Stimulated activated naive B cell treated with anti-CD40 and anti-IgM and Interleukin-4, amounts not matched to agents 10 μg/mL and 1 μg/mL and 100 μg/mL, for 72 hours (primary cell): ENCODE measurements at regions not wholly inside any gene's neighbourhood (a gene's known extent, or its start where the extent isn't known, plus 50 kb on each side); places are given as distances from the start of the nearest gene placed in this dataset.
"Not testable (repeated sequence)": the region's sequence is repeated elsewhere in the genome, so short reads cannot be mapped to it uniquely, and the experiment has no call there.

ENCODE experiments used
- ATAC-seq, 2 donors: fragments of 150-1000 bp; cut with Tn5 transposase; replicated peaks; 2 replicates each; pipeline ENCODE4 v1.10.0; 2021; ENCODE audit warnings: moderate library complexity in 1 of 2
- DNase-seq: peaks from one replicate; pipeline ENCODE4 v3.0.0; 2021
- H3K27ac Mint-ChIP-seq: one replicate; pipeline ENCODE4 v1.8.0; 2022; ENCODE audit warnings: mild to moderate bottlenecking, mixed read lengths
- H3K27me3 Mint-ChIP-seq, 2 donors: one replicate each; pipeline ENCODE4 v1.8.0; 2022; ENCODE audit warnings: mixed read lengths in 2 of 2
- H3K36me3 Mint-ChIP-seq, 2 donors: one replicate each; pipeline ENCODE4 v1.8.0; 2022; ENCODE audit warnings: mixed read lengths in 2 of 2, mild to moderate bottlenecking in 1 of 2
- H3K4me1 Mint-ChIP-seq, 2 donors: one replicate each; pipeline ENCODE4 v1.8.0; 2022; ENCODE audit warnings: mixed read lengths in 2 of 2, mild to moderate bottlenecking in 1 of 2
- H3K4me3 Mint-ChIP-seq, 2 donors: one replicate each; pipeline ENCODE4 v1.8.0; 2022; ENCODE audit warnings: mild to moderate bottlenecking in 2 of 2, mixed read lengths in 2 of 2, moderate library complexity in 1 of 2
- H3K9me3 Mint-ChIP-seq, 2 donors: one replicate each; pipeline ENCODE4 v1.8.0; 2022; ENCODE audit warnings: mixed read lengths in 2 of 2, mild to moderate bottlenecking in 1 of 2

- DNase-seq, result no peak
- Mint-ChIP-seq H3K4me1 (peaks cover 36 to 61% of the 10 kb centered on the region in 2 donors), H3K36me3 (no peaks in the 10 kb centered on the region), H3K9me3 (no peaks in the 10 kb centered on the region), H3K27ac (no peak overlapping the region), H3K27me3 (no peaks in the 10 kb centered on the region), H3K4me3 (no peak overlapping the region)
- no peak for ATAC-seq
Measured at GRCh38 chr10:11691319-11691755, 50.8 kb upstream of the ECHDC3 start.

- H3K36me3 Mint-ChIP-seq, result no peaks in the 10 kb centered on the region
- ATAC-seq, result no peak
- peaks cover 34 to 61% of the 10 kb centered on the region in 2 donors for H3K4me1 Mint-ChIP-seq
- no peak overlapping the region for H3K27ac Mint-ChIP-seq
- no peak overlapping the region for H3K4me3 Mint-ChIP-seq
- no peaks in the 10 kb centered on the region for H3K27me3 Mint-ChIP-seq
- no peak for DNase-seq
- H3K9me3 Mint-ChIP-seq, result no peaks in the 10 kb centered on the region
Measured at GRCh38 chr10:11689945-11690736, 52.0 kb upstream of the ECHDC3 start.

- H3K4me3 Mint-ChIP-seq, result not testable (repeated sequence)
Measured at GRCh38 chr10:11688448-11688795, 53.8 kb upstream of the ECHDC3 start.

GRCh38 chr10:11687779-11688447, 54.3 kb upstream of the ECHDC3 start:
- Mint-ChIP-seq H3K27me3 (no peaks in the 10 kb centered on the region), H3K4me3 (no peak overlapping the region), H3K36me3 (no peaks in the 10 kb centered on the region), H3K9me3 (no peaks in the 10 kb centered on the region), H3K27ac (peak overlapping the region; percentile 42), H3K4me1 (peaks cover 52 to 76% of the 10 kb centered on the region in 2 donors)
- ATAC-seq (no peak), DNase-seq (no peak)

More at GRCh38 chr10:11688448-11688795, 53.8 kb upstream of the ECHDC3 start:
- H3K4me1 Mint-ChIP-seq, result peaks cover 47 to 71% of the 10 kb centered on the region in 2 donors
- H3K36me3 Mint-ChIP-seq, H3K27ac Mint-ChIP-seq, ATAC-seq, DNase-seq, H3K9me3 Mint-ChIP-seq, H3K27me3 Mint-ChIP-seq: not testable (repeated sequence)

- no peaks in the 10 kb centered on the region for H3K27me3 Mint-ChIP-seq
- peaks cover 54 to 81% of the 10 kb centered on the region in 2 donors for H3K4me1 Mint-ChIP-seq
- no peak for ATAC-seq
- H3K9me3 Mint-ChIP-seq, result no peaks in the 10 kb centered on the region
- H3K4me3 Mint-ChIP-seq, result no peak overlapping the region
- H3K36me3 Mint-ChIP-seq, result no peaks in the 10 kb centered on the region
- no peak overlapping the region for H3K27ac Mint-ChIP-seq
- no peak for DNase-seq
Measured at GRCh38 chr10:11687357-11687771, 54.8 kb upstream of the ECHDC3 start.

GRCh38 chr10:11685787-11686218, 56.4 kb upstream of the ECHDC3 start:
- H3K27ac Mint-ChIP-seq, result peak overlapping the region; percentile 100
- no peaks in the 10 kb centered on the region for H3K9me3 Mint-ChIP-seq
- H3K36me3 Mint-ChIP-seq, result no peaks in the 10 kb centered on the region
- peak; percentile 47 to 52 for ATAC-seq
- H3K27me3 Mint-ChIP-seq, result no peaks in the 10 kb centered on the region
- peaks cover 66 to 94% of the 10 kb centered on the region in 2 donors for H3K4me1 Mint-ChIP-seq
- peak overlapping the region; percentile 76 to 89 for H3K4me3 Mint-ChIP-seq
- DNase-seq, result peak; percentile 70

- ATAC-seq (peak; percentile 87 to 89), DNase-seq (peak; percentile 78)
- no peaks in the 10 kb centered on the region for H3K27me3 Mint-ChIP-seq
- H3K4me1 Mint-ChIP-seq, result peaks cover 70 to 94% of the 10 kb centered on the region in 2 donors
- peak overlapping the region; percentile 100 for H3K27ac Mint-ChIP-seq
- H3K9me3 Mint-ChIP-seq, result no peaks in the 10 kb centered on the region
- no peaks in the 10 kb centered on the region for H3K36me3 Mint-ChIP-seq
- H3K4me3 Mint-ChIP-seq, result peak overlapping the region; percentile 86 to 92
Measured at GRCh38 chr10:11684717-11685645, 57.2 kb upstream of the ECHDC3 start.

- Mint-ChIP-seq H3K4me3 (peak overlapping the region; percentile 86 to 92), H3K27ac (peak overlapping the region; percentile 100), H3K4me1 (peaks cover 73 to 99% of the 10 kb centered on the region in 2 donors)
- ATAC-seq, result peak; percentile 8 to 14
- not testable (repeated sequence) for H3K9me3 Mint-ChIP-seq, H3K27me3 Mint-ChIP-seq, H3K36me3 Mint-ChIP-seq, DNase-seq
Measured at GRCh38 chr10:11684341-11684716, 57.9 kb upstream of the ECHDC3 start.

GRCh38 chr10:11683529-11684320, 58.5 kb upstream of the ECHDC3 start:
- no peak for ATAC-seq
- DNase-seq, result no peak
- Mint-ChIP-seq H3K27me3 (no peaks in the 10 kb centered on the region), H3K9me3 (no peaks in the 10 kb centered on the region), H3K27ac (peak overlapping the region; percentile 100), H3K36me3 (no peaks in the 10 kb centered on the region), H3K4me1 (peaks cover 71 to 97% of the 10 kb centered on the region in 2 donors), H3K4me3 (peak overlapping the region; percentile 86 to 92)

- Mint-ChIP-seq H3K9me3 (no peaks in the 10 kb centered on the region), H3K4me3 (peak overlapping the region in 1 of 2 donors; percentile 46), H3K27me3 (no peaks in the 10 kb centered on the region), H3K36me3 (no peaks in the 10 kb centered on the region), H3K27ac (peak overlapping the region; percentile 86), H3K4me1 (peaks cover 65 to 95% of the 10 kb centered on the region in 2 donors)
- DNase-seq, result no peak
- no peak for ATAC-seq
Measured at GRCh38 chr10:11682851-11683250, 59.3 kb upstream of the ECHDC3 start.

GRCh38 chr10:11682267-11682683, 59.9 kb upstream of the ECHDC3 start:
- peak overlapping the region; percentile 86 for H3K27ac Mint-ChIP-seq
- H3K4me3 Mint-ChIP-seq, result peak overlapping the region in 1 of 2 donors; percentile 46

GRCh38 chr10:11680496-11680895, 61.7 kb upstream of the ECHDC3 start:
- Mint-ChIP-seq H3K27me3 (no peaks in the 10 kb centered on the region), H3K4me1 (peaks cover 58 to 94% of the 10 kb centered on the region in 2 donors), H3K27ac (no peak overlapping the region), H3K36me3 (peaks cover 0 to 5% of the 10 kb centered on the region in 2 donors), H3K9me3 (peaks cover 5% of the 10 kb centered on the region in 2 donors), H3K4me3 (no peak overlapping the region)
- no peak for ATAC-seq
- no peak for DNase-seq

More at GRCh38 chr10:11682267-11682683, 59.9 kb upstream of the ECHDC3 start:
- H3K9me3 Mint-ChIP-seq, result no peaks in the 10 kb centered on the region
- ATAC-seq, result no peak
- no peaks in the 10 kb centered on the region for H3K27me3 Mint-ChIP-seq
- peaks cover 63 to 95% of the 10 kb centered on the region in 2 donors for H3K4me1 Mint-ChIP-seq
- H3K36me3 Mint-ChIP-seq, result no peaks in the 10 kb centered on the region
- DNase-seq, result no peak

GRCh38 chr10:11679946-11680345, 62.2 kb upstream of the ECHDC3 start:
- no peak for ATAC-seq
- Mint-ChIP-seq H3K4me3 (no peak overlapping the region), H3K27ac (no peak overlapping the region), H3K9me3 (peaks cover 5% of the 10 kb centered on the region in 2 donors), H3K4me1 (peaks cover 59 to 94% of the 10 kb centered on the region in 2 donors), H3K27me3 (no peaks in the 10 kb centered on the region), H3K36me3 (peaks cover 0 to 5% of the 10 kb centered on the region in 2 donors)
- DNase-seq, result no peak
